ENCODE measurements at regions not wholly inside any gene's neighbourhood (a gene's known extent, or its start where the extent isn't known, plus 50 kb on each side); places are given as distances from the start of the nearest gene placed in this dataset.

DNA sequence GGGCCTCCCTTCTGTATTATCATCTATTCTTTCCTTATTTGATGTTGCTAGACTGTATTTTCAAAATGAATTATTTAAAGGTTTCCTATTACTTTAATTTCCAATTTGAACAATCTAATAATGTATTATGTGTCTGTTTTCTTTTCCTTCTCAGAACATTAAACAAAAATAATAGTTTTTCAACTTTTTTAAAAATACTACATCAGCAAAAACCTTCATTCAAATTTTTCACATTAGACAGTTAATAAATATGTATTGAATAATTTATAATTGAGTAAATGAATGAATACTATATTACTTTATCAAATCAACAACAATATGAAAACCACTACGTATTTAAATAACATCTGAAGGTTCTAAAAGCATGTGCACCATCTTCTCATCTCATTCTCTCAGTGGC is 644.1 kb upstream of the SEMA3D start:
- TF ChIP-seq, protein P1, sequence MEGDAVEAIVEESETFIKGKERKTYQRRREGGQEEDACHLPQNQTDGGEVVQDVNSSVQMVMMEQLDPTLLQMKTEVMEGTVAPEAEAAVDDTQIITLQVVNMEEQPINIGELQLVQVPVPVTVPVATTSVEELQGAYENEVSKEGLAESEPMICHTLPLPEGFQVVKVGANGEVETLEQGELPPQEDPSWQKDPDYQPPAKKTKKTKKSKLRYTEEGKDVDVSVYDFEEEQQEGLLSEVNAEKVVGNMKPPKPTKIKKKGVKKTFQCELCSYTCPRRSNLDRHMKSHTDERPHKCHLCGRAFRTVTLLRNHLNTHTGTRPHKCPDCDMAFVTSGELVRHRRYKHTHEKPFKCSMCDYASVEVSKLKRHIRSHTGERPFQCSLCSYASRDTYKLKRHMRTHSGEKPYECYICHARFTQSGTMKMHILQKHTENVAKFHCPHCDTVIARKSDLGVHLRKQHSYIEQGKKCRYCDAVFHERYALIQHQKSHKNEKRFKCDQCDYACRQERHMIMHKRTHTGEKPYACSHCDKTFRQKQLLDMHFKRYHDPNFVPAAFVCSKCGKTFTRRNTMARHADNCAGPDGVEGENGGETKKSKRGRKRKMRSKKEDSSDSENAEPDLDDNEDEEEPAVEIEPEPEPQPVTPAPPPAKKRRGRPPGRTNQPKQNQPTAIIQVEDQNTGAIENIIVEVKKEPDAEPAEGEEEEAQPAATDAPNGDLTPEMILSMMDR (conservative IDR thresholded peaks at IDR 0.05; ENCODE audit: low read length) = no peak
- TF ChIP-seq EZH2phosphoT487 (IDR thresholded peaks at IDR 0.05; ENCODE audit: borderline replicate concordance) = no peak

All from Loucy (cell line).